Stomach (tissue), 4 donors: ENCODE measurements at regions not wholly inside any gene's neighbourhood (a gene's known extent, or its start where the extent isn't known, plus 50 kb on each side); places are given as distances from the start of the nearest gene placed in this dataset.

Experiments used
- CTCF ChIP-seq, 7 experiments: fragments of 450-650 bp in 4 of 7; fragments of 200-600 bp in 3 of 7; sonication (generic) in 3 of 7; IDR thresholded peaks; one replicate each; pipeline ENCODE4 v1.5.1; 2016 to 2019; ENCODE audit warnings: antibody characterized with exemption in 7 of 7, control low read depth in 2 of 7, mild to moderate bottlenecking in 1 of 7
- POLR2A ChIP-seq, 4 donors: fragments of 450-650 bp; IDR thresholded peaks; one replicate each; pipeline ENCODE4 v1.6.1; 2016; ENCODE audit warnings: antibody characterized with exemption in 4 of 4, control low read depth in 2 of 4, mild to moderate bottlenecking in 1 of 4, moderate library complexity in 1 of 4

GRCh38 chr12:74847169-74847568, 309.5 kb downstream of the ATXN7L3B start:
- TF ChIP-seq CTCF (IDR thresholded peaks at IDR 0.05) (no peak), POLR2A (IDR thresholded peaks at IDR 0.05) (no peak)
